Adrenal gland (tissue), 9 donors: ENCODE measurements at regions not wholly inside any gene's neighbourhood (a gene's known extent, or its start where the extent isn't known, plus 50 kb on each side); places are given as distances from the start of the nearest gene placed in this dataset.

Source experiments
- DNase-seq, 7 donors: peaks; one replicate each; pipeline ENCODE4 v3.0.0-alpha.2; 2019 to 2020
- H3K27ac ChIP-seq, 5 donors: fragments of 200-600 bp; sonication (generic) in 4 of 5; 1 replicate in 3 of 5; 2 replicates in 2 of 5; pipeline versions ENCODE4 v1.5.1 to v1.8.0; 2016 to 2020; ENCODE audit warnings: mild to moderate bottlenecking in 1 of 5
- H3K27me3 ChIP-seq: fragments of 200-600 bp; 2 replicates; pipeline ENCODE4 v1.8.0; 2021
- H3K36me3 ChIP-seq, 2 donors: fragments of 200-600 bp; replicated peaks in 1 of 2; 1 replicate in 1 of 2; 2 replicates in 1 of 2; pipeline versions ENCODE4 v1.5.1 to v1.8.0; 2018 to 2022
- H3K4me1 ChIP-seq, 2 donors: fragments of 200-600 bp; replicated peaks in 1 of 2; 1 replicate in 1 of 2; 2 replicates in 1 of 2; pipeline versions ENCODE4 v1.5.1 to v1.8.0; 2018 to 2021
- H3K4me3 ChIP-seq, 4 donors: fragments of 200-600 bp; sonication (generic) in 3 of 4; one replicate each; pipeline ENCODE4 v1.5.1; 2016 to 2018
- H3K9me3 ChIP-seq, 3 donors: fragments of 200-600 bp; sonication (generic) in 1 of 3; replicated peaks in 1 of 3; 1 replicate in 2 of 3; 2 replicates in 1 of 3; pipeline versions ENCODE4 v1.5.1 to v1.8.0; 2016 to 2021
- CTCF ChIP-seq, 6 experiments: fragments of 450-650 bp in 4 of 6; fragments of 200-600 bp in 2 of 6; sonication (generic) in 1 of 6; IDR thresholded peaks; 1 replicate in 5 of 6; 2 replicates in 1 of 6; pipeline versions ENCODE4 v1.5.1 to v1.8.0; 2016 to 2021; ENCODE audit warnings: antibody characterized with exemption in 6 of 6, mild to moderate bottlenecking in 2 of 6, moderate library complexity in 1 of 6
- POLR2A ChIP-seq, 2 donors: fragments of 450-650 bp; IDR thresholded peaks; one replicate each; pipeline ENCODE4 v1.6.1; 2017; ENCODE audit warnings: antibody characterized with exemption in 2 of 2, mild to moderate bottlenecking in 2 of 2, moderate library complexity in 1 of 2
- WGBS, 4 donors: extraction: QIAGEN DNeasy Blood & Tissue Kit in 2 of 4; methylation state at CpG; one replicate each; pipeline versions ENCODE4 v1.1.5 to v1.1.7; 2013 to 2017; 5-methylcytosine and 5-hydroxymethylcytosine counted together
- intact Hi-C, 2 donors: fragments of 100-400 bp; cut with DNase I; formaldehyde crosslinking; loops; one replicate each; pipeline versions ENCODE4 v1.14.1 to v1.15.0; 2022 to 2023
- donor health status: healthy with polysubstance abuse.
- donor health status: Bipolar disorder and iron deficiency.
- donor health status: DM: yes; HTN: yes; CAD: no.
- donor health status: DM: no; HTN: no; CAD: no.
- donor health status: DM: no; HTN: no; CAD: no.

- intact Hi-C loops = no loop called here
- Histone ChIP-seq H3K4me3 (no peak overlapping the region), H3K27ac (no peak overlapping the region), H3K27me3 (no peaks in the 10 kb centered on the region), H3K4me1 (no peaks in the 10 kb centered on the region), H3K36me3 (no peaks in the 10 kb centered on the region), H3K9me3 (no peaks in the 10 kb centered on the region)
- 87 to 98% (median 90%) methylated on average over 3 of the region's 3 CpGs for WGBS, 4 donors
- no peak for DNase-seq
- TF ChIP-seq POLR2A (IDR thresholded peaks at IDR 0.05) (no peak), CTCF (IDR thresholded peaks at IDR 0.05) (no peak)
Measured at GRCh38 chr11:34564406-34564805, 50.8 kb upstream of the ELF5 start.

- WGBS, 4 donors = 30 to 56% (median 40%) methylated on average over 2 of the region's 2 CpGs
- no peak overlapping the region for H3K4me3 ChIP-seq
- H3K27me3 ChIP-seq = peaks cover 2% of the 10 kb centered on the region
- DNase-seq = peak in 2 of 7 donors; percentile 32 to 33
- H3K9me3 ChIP-seq = no peaks in the 10 kb centered on the region
- H3K27ac ChIP-seq = no peak overlapping the region
- intact Hi-C loops = no loop called here
- H3K36me3 ChIP-seq = no peaks in the 10 kb centered on the region
- TF ChIP-seq POLR2A (IDR thresholded peaks at IDR 0.05) = no peak
- TF ChIP-seq CTCF (IDR thresholded peaks at IDR 0.05) = no peak
- H3K4me1 ChIP-seq = no peaks in the 10 kb centered on the region
Measured at GRCh38 chr11:34564807-34565241, 51.2 kb upstream of the ELF5 start.

DNA sequence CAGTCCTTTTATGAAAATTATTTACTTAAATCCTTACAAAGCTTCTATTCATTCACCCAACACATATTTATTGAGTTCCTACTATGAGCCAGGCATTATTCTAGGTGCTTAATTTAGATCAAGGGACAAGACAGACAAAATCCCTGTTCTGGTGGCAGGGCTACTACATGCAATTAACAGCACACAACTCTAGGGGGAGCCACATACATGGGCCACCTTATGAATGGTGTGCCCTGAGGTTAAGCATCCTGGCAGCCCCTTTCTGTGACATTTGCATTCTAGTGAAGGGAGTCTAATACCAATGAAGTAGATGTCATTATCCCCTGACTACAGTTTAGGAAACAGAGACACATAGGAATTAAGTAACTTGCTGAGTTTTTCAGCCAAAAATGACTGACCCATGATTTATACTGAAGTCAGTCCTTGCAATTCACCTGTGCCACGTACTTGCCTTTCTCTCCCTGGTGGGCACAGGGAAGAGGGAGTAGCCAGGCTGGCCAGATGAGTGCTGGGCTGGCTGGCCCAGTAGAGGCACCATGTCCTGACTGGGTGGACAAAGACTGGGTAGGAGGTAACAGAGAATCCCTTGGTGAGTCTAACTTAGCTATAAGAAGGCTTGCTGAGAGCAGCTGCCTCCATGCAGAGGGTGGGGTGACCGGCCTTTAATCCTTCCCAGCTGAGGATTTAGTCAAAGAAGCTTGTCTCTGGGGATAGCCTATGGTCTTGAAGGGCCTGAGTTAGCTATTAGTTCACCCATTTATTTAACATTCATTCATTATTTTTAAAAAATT lies 52.0 kb upstream of the ELF5 start:
- Histone ChIP-seq H3K27me3 (peaks cover 2% of the 10 kb centered on the region), H3K4me3 (no peak overlapping the region), H3K27ac (no peak overlapping the region), H3K36me3 (no peaks in the 10 kb centered on the region), H3K4me1 (no peaks in the 10 kb centered on the region), H3K9me3 (no peaks in the 10 kb centered on the region)
- DNase-seq = no peak
- 66 to 85% (median 77%) methylated on average over 2 of the region's 2 CpGs for WGBS, 4 donors
- no peak for TF ChIP-seq POLR2A (IDR thresholded peaks at IDR 0.05)
- TF ChIP-seq CTCF (IDR thresholded peaks at IDR 0.05) = peak in 1 of 6 experiments; percentile 20
- intact Hi-C loops = no loop called here

GRCh38 chr11:34566208-34566551 lies 52.6 kb upstream of the ELF5 start:
- Histone ChIP-seq H3K27ac (no peak overlapping the region), H3K36me3 (no peaks in the 10 kb centered on the region), H3K4me3 (no peak overlapping the region), H3K9me3 (no peaks in the 10 kb centered on the region), H3K27me3 (peaks cover 2% of the 10 kb centered on the region), H3K4me1 (no peaks in the 10 kb centered on the region)
- intact Hi-C loops = no loop called here
- 59 to 76% (median 74%) methylated on average over 3 of the region's 3 CpGs for WGBS, 4 donors
- TF ChIP-seq CTCF (IDR thresholded peaks at IDR 0.05) (no peak), POLR2A (IDR thresholded peaks at IDR 0.05) (no peak)
- no peak for DNase-seq
